GM18907 (cell line): ENCODE measurements at regions not wholly inside any gene's neighbourhood (a gene's known extent, or its start where the extent isn't known, plus 50 kb on each side); places are given as distances from the start of the nearest gene placed in this dataset.
"Not testable (repeated sequence)": the region's sequence is repeated elsewhere in the genome, so short reads cannot be mapped to it uniquely, and the experiment has no call there.

ENCODE experiments used
- ATAC-seq: cut with Tn5 transposase; IDR thresholded peaks from one replicate; pipeline ENCODE4 v1.9.1; 2021; ENCODE audit warnings: mild to moderate bottlenecking, moderate library complexity; ENCODE audit not compliant: unreplicated experiment

- ATAC-seq = no peak
These were observed 191.5 kb downstream of the ERCC6L2 start for GRCh38 chr9:96067004-96067403.

GRCh38 chr9:96065482-96066251 lies 190.2 kb downstream of the ERCC6L2 start:
- no peak for ATAC-seq

DNA sequence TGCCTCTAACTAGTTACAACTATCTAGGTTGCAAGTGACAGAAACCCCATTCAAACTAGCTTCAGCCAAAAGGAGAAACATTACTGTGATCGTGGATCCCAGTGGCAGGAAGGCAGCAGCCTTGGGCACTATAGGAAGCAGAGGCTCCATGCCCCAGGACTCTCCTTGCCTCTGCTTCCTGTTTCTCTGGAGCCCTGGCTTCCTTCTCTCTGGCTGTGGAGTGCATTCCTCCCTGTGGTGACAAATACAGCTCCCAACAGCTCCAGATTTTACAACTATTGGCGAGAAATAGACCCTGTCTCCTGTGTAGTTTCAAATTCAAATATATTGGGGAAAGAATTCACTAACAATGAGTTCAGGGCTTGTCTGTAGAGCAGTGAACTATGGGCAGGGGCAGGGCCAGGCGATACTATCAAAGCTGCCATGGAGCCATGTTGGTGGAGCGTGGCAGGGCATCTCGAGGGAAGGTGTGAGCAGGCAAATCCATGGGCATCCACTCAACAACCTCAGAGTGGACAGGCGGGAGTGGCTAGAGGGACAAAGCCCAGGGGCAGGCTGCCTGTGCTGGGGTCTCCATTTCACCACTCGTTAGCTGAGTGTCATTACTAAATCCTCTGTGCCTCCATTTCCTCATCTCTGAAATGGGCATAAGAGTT lies 189.5 kb downstream of the ERCC6L2 start:
- ATAC-seq = no peak

- no peak for ATAC-seq
These were observed 187.4 kb downstream of the ERCC6L2 start for GRCh38 chr9:96062854-96063253.

- ATAC-seq = no peak
These were observed 186.5 kb downstream of the ERCC6L2 start for GRCh38 chr9:96062031-96062430.

GRCh38 chr9:96061293-96061987 lies 185.9 kb downstream of the ERCC6L2 start:
- no peak for ATAC-seq

- no peak for ATAC-seq
These were observed 182.7 kb downstream of the ERCC6L2 start for GRCh38 chr9:96058218-96058617.

GRCh38 chr9:96057155-96057554 lies 181.7 kb downstream of the ERCC6L2 start:
- no peak for ATAC-seq

DNA sequence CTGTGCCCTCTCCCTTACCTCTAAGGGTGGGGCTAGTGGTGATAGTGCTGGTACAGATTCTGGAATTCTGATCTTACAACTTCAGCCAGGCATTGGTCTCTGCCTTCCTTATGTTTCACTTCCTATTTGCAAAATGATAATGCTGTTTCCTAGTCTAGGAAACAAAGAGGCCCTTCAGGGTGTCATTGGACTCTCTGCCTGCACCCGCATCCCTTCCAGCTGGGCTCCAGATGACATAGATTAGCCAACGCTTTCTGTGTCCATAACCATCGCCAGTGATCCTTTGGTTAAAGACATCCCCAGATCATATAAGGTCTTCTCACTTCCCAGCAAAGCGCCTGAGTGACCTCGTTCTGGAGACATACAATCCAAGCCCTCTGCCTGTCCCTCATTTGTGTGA lies 180.7 kb downstream of the ERCC6L2 start:
- no peak for ATAC-seq

GRCh38 chr9:96054248-96054647 lies 178.8 kb downstream of the ERCC6L2 start:
- not testable (repeated sequence) for ATAC-seq

DNA sequence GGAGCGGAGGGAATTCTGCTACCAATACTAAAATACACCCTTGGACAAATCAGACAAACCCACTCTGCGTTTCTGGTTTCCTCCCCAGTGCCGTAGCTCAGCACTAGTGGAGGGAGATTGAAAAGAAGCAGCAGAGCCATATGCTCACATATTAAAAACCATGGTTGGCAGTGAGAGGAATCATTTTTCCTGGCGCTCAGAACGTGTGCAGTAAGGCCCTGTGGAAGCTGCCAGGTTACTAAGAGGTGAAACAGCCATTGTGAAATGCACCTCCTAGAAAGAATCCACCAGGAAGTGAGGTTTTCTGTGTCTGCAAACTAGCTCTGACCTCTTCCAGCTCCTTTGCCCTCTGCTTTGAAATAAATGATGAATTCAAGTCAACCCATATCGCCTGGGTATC lies 177.2 kb downstream of the ERCC6L2 start:
- no peak for ATAC-seq

- no peak for ATAC-seq
These were observed 175.9 kb downstream of the ERCC6L2 start for GRCh38 chr9:96051423-96051822.

GRCh38 chr9:96050861-96051155 lies 175.3 kb downstream of the ERCC6L2 start:
- ATAC-seq = no peak

DNA sequence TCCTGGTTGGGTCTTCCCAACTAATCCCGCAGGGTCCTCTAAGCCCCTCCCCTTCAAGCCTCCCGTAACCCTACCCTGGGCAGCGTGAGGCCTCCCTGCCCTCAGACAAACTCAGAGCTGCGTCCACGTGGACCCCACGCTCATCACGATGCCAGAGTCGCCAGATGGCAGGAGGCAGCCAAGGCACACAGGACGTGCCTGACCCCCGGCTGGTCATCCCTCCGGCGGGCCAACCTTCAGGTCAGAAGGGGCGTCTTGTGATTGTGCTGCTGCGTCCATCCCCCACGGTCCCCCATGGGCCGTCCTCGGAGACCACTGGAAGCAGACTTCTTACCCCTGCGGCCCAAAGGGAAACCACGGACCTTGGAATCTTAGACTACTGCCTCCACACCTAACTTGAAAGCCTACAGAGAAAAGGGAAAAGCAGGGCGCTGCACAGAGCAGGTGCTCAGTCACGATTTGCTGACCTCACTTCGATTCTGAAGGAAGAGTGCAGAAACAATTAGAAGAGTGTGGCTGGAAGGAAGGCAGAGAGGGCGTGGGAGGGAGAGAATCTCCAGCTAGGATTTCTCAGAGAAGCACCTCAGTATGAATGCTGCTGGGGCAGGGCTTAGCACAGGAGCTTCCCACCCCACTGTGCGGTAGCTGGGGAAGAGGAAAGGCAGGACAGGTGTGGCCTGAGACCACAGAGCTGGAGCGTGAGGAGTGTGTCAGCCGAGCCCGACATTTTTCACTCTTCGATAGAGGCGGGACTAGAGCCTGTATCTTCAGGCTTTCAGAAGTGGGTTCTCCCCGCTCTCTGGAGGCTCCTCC lies 174.8 kb downstream of the ERCC6L2 start:
- no peak for ATAC-seq

DNA sequence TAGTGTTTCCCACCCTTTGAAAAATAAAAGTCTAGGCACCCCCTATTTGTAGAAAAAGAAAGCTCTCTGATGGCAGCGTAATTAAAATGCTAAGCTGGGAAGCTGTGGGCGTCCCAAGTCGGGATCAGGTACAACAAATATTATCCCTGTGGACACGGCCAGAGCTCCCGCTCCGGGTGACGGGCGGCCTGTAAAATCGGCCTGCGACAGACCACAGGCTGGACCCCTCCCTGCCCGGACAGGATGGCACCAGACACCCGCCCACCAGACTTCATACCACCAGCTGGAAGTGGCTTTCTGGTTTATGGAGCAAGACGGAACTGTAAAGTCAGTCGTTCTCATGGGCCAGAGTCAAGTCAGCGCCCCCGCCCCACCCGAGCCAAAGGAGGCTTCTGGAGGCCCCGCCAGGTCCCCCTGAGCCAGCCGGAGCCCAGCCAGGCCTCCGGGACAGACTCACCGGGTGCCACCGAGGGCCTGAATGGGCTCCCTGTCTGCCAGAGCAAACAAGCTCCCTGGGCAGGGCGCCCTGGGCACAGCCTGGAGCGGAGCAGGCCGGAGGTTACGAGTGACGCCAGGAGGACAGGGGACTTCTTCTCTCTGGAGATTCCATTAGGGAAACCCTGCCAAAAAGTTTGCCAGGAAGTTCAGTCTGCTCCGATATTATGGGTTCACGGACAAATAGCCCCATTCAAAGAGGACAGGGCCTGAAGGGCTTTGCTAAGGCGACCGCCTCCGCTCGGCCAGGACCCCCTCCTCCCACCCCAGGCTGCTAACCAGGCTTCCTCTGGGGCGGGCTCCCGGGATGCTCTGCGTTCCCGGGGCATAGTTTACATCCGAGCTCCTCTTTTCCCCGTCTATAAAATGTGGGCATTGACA lies 173.7 kb downstream of the ERCC6L2 start:
- ATAC-seq = no peak

GRCh38 chr9:96048104-96048955 lies 172.8 kb downstream of the ERCC6L2 start:
- no peak for ATAC-seq

DNA sequence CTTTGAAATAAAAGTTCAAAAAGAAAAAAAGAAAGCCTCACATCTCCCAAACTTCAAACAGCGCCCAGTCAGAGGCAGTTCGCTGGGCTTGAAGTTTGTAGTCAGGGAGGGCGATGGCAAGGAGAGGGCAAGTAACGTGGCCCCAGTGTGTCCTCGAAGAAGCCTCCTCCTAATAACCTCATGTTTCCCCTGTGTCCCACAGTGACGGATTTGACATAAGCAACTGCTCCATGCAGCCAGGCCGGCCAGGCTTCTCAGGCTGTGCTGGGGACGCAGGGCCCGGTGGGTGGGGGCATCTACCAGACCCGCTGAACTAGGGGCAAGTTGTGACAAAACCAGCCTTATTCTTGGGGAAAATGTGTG lies 172.2 kb downstream of the ERCC6L2 start:
- no peak for ATAC-seq

DNA sequence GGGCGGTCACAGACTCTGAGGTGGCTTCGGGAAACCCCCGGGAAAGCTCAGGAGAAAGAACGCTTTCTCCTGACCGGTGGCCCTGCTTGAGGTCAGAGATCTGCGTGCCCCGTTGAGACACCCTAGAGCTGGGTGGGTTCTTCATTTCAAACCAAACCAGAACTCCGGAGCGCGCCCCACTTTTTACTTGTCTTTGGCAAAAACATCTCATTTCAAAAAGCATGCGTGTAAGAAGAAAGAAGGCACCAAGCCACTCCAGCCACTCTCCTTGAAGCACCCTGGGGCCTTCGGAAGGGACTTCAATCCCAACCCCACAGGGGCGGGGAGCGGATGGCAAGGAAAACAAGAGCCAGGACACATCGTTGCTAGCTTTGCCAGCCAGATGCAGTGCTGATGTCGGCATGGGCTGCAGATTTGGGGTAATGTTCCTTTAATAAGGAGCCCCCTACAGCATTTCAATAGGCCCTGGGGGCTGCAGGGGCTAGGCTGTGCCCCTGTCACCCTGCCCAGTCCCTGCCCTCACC lies 171.7 kb downstream of the ERCC6L2 start:
- ATAC-seq = no peak

GRCh38 chr9:96045811-96046210 lies 170.3 kb downstream of the ERCC6L2 start:
- no peak for ATAC-seq
